Panc1 (cell line): ENCODE measurements at regions not wholly inside any gene's neighbourhood (a gene's known extent, or its start where the extent isn't known, plus 50 kb on each side); places are given as distances from the start of the nearest gene placed in this dataset.

Source experiments
- ATAC-seq: fragments of 200-7000 bp; cut with Tn5 transposase; 2 replicates; pipeline ENCODE4 v1.9.1; 2020; ENCODE audit warnings: mild to moderate bottlenecking, moderate library complexity
- BruUV-seq: library from RNA; stranded (reverse); fragments of 400-500 nt; replicated peaks from 2 replicates; lab custom pipeline; 2021; lab: Mats Ljungman, UMichigan
- CTCF ChIA-PET: fragments of 300-600 bp; sonication (Branson Sonifier 250); formaldehyde crosslinking; loops from one replicate; lab custom pipeline; 2022; ENCODE audit warnings: antibody characterized with exemption; lab: Charles Lee
- POLR2A ChIA-PET: fragments of 300-600 bp; sonication (Branson Sonifier 250); formaldehyde crosslinking; loops from one replicate; lab custom pipeline; 2022; ENCODE audit warnings: antibody characterized with exemption; lab: Charles Lee
- DNase-seq: peaks from one replicate; pipeline ENCODE4 v3.0.0-alpha.2; 2010; ENCODE audit warnings: low read depth, low spot score
- H3K27ac ChIP-seq: 2 replicates; pipeline ENCODE4 v1.5.1; 2011; ENCODE audit warnings: mild to moderate bottlenecking, low read length, inconsistent platforms
- H3K27me3 ChIP-seq: fragments of 200-500 bp; sonication (Bioruptor generic); 2 replicates; pipeline ENCODE4 v1.6.0; 2014; ENCODE audit warnings: low read length, inconsistent platforms; ENCODE audit not compliant: control insufficient read depth, insufficient read depth
- H3K36me3 ChIP-seq: fragments of 200-500 bp; sonication (Bioruptor generic); 2 replicates; pipeline ENCODE4 v1.5.1; 2014; ENCODE audit warnings: inconsistent platforms, mild to moderate bottlenecking, low read length, moderate library complexity; ENCODE audit not compliant: control insufficient read depth, insufficient read depth
- H3K4me1 ChIP-seq: 2 replicates; pipeline ENCODE4 v1.5.1; 2011; ENCODE audit warnings: inconsistent platforms, mild to moderate bottlenecking, low read length, moderate library complexity; ENCODE audit not compliant: control insufficient read depth, insufficient read depth
- H3K4me3 ChIP-seq, 2 experiments: 2 replicates each; pipeline ENCODE4 v1.5.1; 2011 to 2012; ENCODE audit warnings: low read depth in 2 of 2, low read length in 2 of 2, mild to moderate bottlenecking in 2 of 2, inconsistent platforms in 1 of 2, moderate library complexity in 1 of 2
- H3K9me3 ChIP-seq: fragments of 200-500 bp; sonication (Bioruptor generic); 2 replicates; pipeline ENCODE4 v1.5.1; 2014; ENCODE audit warnings: low read depth, mild to moderate bottlenecking, inconsistent platforms, low read length, moderate library complexity; ENCODE audit not compliant: control insufficient read depth, insufficient read depth
- CTCF ChIP-seq: fragments of 450-650 bp; IDR thresholded peaks from 2 replicates; pipeline ENCODE4 v1.5.1; 2017; ENCODE audit warnings: mild to moderate bottlenecking
- POLR2AphosphoS5 ChIP-seq: IDR thresholded peaks from 2 replicates; pipeline ENCODE4 v1.6.1; 2012; ENCODE audit warnings: mild to moderate bottlenecking, low read depth, low read length, moderate library complexity
- REST ChIP-seq, 2 experiments: IDR thresholded peaks; 2 replicates each; pipeline ENCODE4 v1.6.1; 2011 to 2012; ENCODE audit warnings: low read depth in 2 of 2, control low read depth in 1 of 2, low read length in 1 of 2, mild to moderate bottlenecking in 1 of 2, moderate library complexity in 1 of 2; ENCODE audit not compliant: insufficient read depth in 1 of 2
- SIN3A ChIP-seq: IDR thresholded peaks from 2 replicates; pipeline ENCODE4 v1.6.1; 2012; ENCODE audit warnings: low read depth, mild to moderate bottlenecking, low read length, moderate library complexity, borderline replicate concordance; ENCODE audit not compliant: insufficient read depth
- TCF7L2 ChIP-seq: IDR thresholded peaks from 2 replicates; pipeline ENCODE4 v1.6.1; 2011; ENCODE audit warnings: mild to moderate bottlenecking, low read depth, low read length, inconsistent platforms
- in situ Hi-C: cut with HindIII; loops from 2 replicates; pipeline ENCODE4 v1.10.0; 2016; ENCODE audit warnings: low sequenced_read_pairs, low pct_unique_long_range_greater_than_20kb
- intact Hi-C: fragments of 100-400 bp; cut with micrococcal nuclease; formaldehyde crosslinking; loops from one replicate; pipeline ENCODE4 v1.10.0; 2022; ENCODE audit not compliant: unreplicated experiment

DNA sequence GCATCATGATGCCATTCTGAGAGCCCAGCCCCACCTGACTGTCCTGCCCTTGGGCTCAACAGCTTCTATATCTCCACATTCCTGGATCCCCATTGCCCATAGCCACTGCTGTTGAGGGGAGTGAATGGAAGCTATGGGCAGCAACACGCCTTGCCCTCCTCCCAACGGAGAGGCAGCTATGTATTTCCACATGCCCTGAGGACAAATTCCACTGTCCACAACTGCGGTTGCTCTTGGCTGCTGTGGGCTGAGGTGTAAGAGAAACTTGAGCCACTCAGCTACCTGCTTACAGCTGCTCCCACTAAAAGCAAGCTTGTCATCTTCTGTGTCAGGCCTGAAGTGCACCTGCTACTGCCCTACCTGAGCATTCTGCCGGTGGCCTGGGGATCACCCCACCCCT is 222.9 kb downstream of the PSAT1 start:
- intact Hi-C loops = no loop called here
- Histone ChIP-seq H3K27ac (no peak overlapping the region), H3K9me3 (no peaks in the 10 kb centered on the region), H3K4me3 (no peak overlapping the region), H3K4me1 (no peaks in the 10 kb centered on the region), H3K27me3 (no peaks in the 10 kb centered on the region), H3K36me3 (no peaks in the 10 kb centered on the region)
- in situ Hi-C loops = no loop called here
- ATAC-seq = no peak
- CTCF ChIA-PET = no interaction called here
- no peak for DNase-seq
- BruUV-seq = no TSS peak
- POLR2A ChIA-PET = no interaction called here
- no peak for TF ChIP-seq TCF7L2
- TF ChIP-seq CTCF = no peak
- TF ChIP-seq SIN3A = no peak
- no peak for TF ChIP-seq POLR2AphosphoS5
- TF ChIP-seq REST (IDR thresholded peaks at IDR 0.05; ENCODE audit: insufficient read depth in 1 of 2, low read depth in 2 of 2, low read length in 1 of 2) = no peak

- no TSS peak for BruUV-seq
- no peaks in the 10 kb centered on the region for H3K36me3 ChIP-seq
Measured at GRCh38 chr9:78521680-78522079, 224.8 kb downstream of the PSAT1 start.

More at GRCh38 chr9:78521680-78522079, 224.8 kb downstream of the PSAT1 start:
- intact Hi-C loops = no loop called here
- no peak for DNase-seq
- CTCF ChIA-PET = no interaction called here
- Histone ChIP-seq H3K9me3 (no peaks in the 10 kb centered on the region), H3K4me1 (no peaks in the 10 kb centered on the region), H3K4me3 (no peak overlapping the region), H3K27me3 (no peaks in the 10 kb centered on the region), H3K27ac (no peak overlapping the region)
- in situ Hi-C loops = no loop called here
- POLR2A ChIA-PET = no interaction called here
- TF ChIP-seq SIN3A (no peak), POLR2AphosphoS5 (no peak), TCF7L2 (no peak), REST (IDR thresholded peaks at IDR 0.05; ENCODE audit: insufficient read depth in 1 of 2, low read depth in 2 of 2, low read length in 1 of 2) (no peak), CTCF (no peak)
- no peak for ATAC-seq
